ENCODE measurements at regions not wholly inside any gene's neighbourhood (a gene's known extent, or its start where the extent isn't known, plus 50 kb on each side); places are given as distances from the start of the nearest gene placed in this dataset.

DNA sequence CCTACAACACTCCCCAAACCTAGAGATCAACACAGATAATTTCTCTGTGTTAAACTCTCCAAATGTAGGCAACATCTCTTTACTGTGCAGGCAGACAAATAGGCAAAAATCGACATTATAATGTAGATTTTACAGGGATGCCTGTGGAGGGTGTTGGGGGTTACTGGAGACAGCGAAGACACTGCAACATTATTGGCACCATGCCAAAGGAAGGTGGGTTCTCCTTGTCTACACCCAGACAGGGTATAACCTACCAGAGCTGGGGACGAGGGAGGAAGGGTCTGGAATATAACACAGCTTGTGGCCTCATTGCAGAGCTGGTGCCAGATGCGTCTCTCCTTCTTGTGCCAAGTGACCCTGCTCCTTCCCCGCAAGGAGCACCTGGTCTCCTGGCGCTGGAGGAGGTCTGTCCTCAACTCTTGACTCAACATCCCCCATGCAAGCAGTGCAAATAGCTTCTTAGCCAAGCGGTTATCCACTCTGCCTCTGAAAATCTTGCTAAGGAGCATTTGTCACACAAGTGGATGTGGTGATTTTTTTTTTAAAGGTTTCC, 404.0 kb downstream of the PRDM2 start:
- DNase-seq (ENCODE audit: low spot score in 2 of 2): no peak
- Mint-ChIP-seq H3K4me1 (no peaks in the 10 kb centered on the region), H3K4me3 (no peak overlapping the region), H3K27me3 (peaks cover 48% of the 10 kb centered on the region), H3K9me3 (no peaks in the 10 kb centered on the region), H3K27ac (ENCODE audit: low read depth) (no peak overlapping the region), H3K36me3 (ENCODE audit: insufficient read depth) (no peaks in the 10 kb centered on the region)
- no peak for ATAC-seq (replicated peaks; ENCODE audit: extremely low read depth, poor library complexity, severe bottlenecking)

DNA sequence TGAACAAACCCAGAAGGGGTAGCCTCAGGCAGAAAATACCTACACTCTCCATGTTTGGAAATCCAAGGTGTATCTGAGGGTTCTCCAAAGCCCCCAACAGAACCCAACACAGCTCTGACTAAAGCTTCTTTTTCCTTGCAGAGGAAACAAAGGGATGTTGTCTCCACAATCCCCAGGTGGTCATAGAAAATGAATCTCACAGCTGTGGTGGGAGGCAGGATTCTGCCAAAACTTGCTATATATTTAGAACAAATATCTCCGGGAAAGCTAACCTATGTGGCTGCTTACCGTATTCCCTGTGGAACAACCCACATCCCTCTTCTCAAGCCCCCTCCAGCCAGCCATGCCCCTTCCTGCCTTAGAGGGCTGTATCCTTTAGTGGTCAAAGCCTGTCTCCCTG, 406.1 kb downstream of the PRDM2 start:
- ATAC-seq (replicated peaks; ENCODE audit: extremely low read depth, poor library complexity, severe bottlenecking): no peak

DNA sequence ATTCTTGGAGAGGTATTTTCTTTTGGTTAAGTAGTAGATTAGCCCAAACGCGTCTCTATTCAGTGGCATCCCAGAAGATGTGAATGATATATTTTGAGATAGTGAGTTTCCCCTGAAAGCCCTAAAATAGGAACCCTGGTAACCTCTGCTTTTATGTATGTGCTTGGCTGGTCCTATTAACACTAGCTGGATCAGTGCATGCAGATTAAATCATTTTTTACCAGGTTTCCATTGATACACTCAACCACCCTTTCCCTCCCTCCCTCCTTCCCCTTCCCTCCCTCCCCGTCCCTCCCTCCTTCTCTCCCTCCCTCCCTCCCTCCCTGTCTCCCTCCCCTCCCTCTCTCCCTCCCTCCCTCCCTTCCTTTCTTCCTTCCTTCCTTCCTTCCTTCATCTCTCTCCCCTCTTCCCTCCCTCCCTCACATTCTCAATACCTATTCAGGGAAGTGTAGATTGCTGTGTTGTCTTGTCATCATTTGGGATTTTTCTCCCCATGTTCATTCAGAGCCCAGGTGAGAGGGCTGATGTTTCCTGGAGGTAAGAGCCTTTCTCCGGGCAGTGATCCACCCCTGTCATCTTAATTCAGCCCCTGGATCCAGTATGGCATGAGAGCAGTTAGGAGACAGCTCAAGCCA, 406.8 kb downstream of the PRDM2 start:
- H3K4me3 Mint-ChIP-seq: no peak overlapping the region
- H3K27ac Mint-ChIP-seq (ENCODE audit: low read depth): no peak overlapping the region
- peaks cover 53% of the 10 kb centered on the region for H3K27me3 Mint-ChIP-seq
- no peak for ATAC-seq (replicated peaks; ENCODE audit: extremely low read depth, poor library complexity, severe bottlenecking)
- no peaks in the 10 kb centered on the region for H3K9me3 Mint-ChIP-seq
- DNase-seq (ENCODE audit: low spot score in 2 of 2): no peak
- H3K36me3 Mint-ChIP-seq (ENCODE audit: insufficient read depth): no peaks in the 10 kb centered on the region
- H3K4me1 Mint-ChIP-seq: no peaks in the 10 kb centered on the region

More for the DNA sequence above, 406.1 kb downstream of the PRDM2 start:
- H3K4me1 Mint-ChIP-seq: no peaks in the 10 kb centered on the region
- no peaks in the 10 kb centered on the region for H3K9me3 Mint-ChIP-seq
- no peak overlapping the region for H3K4me3 Mint-ChIP-seq
- no peak for DNase-seq (ENCODE audit: low spot score in 2 of 2)
- H3K27ac Mint-ChIP-seq (ENCODE audit: low read depth): no peak overlapping the region
- H3K36me3 Mint-ChIP-seq (ENCODE audit: insufficient read depth): no peaks in the 10 kb centered on the region
- peaks cover 53% of the 10 kb centered on the region for H3K27me3 Mint-ChIP-seq

DNA sequence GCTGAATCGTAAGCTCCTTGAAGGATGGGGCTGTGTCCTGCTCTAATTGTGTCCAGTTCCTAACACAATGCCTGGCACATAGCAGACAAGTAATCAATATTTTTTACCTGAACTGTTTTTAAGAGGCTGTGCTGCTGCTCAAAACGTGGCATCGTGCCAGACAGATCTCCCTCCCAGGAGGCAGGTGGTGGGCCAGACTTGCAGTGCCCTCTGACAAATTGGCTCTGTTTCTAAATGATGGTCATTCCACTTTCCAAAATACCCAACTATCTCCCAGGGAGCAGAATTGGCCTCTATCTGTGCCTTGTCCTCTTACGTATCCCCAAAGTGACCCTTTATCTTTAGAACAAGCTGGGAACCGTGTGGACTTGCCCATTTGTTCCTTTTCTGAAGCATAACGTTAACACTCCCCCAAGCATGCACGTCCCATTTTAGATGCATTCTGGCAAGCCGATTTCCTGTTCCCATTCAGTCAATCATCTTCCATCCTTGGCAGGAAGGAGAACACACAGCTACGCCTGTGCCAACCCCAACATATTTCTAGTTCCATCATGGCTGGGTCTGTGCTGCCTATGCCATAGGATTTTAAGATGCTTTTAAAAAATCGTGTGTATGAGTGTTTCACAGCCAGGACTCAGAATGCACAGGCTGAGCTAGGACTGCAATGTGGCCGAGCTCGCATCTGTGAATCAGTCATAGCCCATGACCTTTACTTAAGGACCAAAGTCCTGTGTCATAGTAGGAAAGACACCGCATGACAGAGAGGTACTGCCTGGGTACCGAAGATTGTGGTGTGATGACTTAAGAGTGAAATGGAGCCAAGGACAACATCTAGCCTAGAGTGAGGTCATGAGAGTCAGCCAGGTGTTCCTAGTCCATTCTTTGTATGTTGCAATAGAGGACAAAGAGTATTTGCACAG, 408.6 kb downstream of the PRDM2 start:
- DNase-seq (ENCODE audit: low spot score in 2 of 2) (no peak), ATAC-seq (replicated peaks; ENCODE audit: extremely low read depth, poor library complexity, severe bottlenecking) (no peak)
- Mint-ChIP-seq H3K27me3 (peaks cover 58% of the 10 kb centered on the region), H3K36me3 (ENCODE audit: insufficient read depth) (no peaks in the 10 kb centered on the region), H3K9me3 (no peaks in the 10 kb centered on the region), H3K4me3 (no peak overlapping the region), H3K4me1 (no peaks in the 10 kb centered on the region), H3K27ac (ENCODE audit: low read depth) (no peak overlapping the region)

DNA sequence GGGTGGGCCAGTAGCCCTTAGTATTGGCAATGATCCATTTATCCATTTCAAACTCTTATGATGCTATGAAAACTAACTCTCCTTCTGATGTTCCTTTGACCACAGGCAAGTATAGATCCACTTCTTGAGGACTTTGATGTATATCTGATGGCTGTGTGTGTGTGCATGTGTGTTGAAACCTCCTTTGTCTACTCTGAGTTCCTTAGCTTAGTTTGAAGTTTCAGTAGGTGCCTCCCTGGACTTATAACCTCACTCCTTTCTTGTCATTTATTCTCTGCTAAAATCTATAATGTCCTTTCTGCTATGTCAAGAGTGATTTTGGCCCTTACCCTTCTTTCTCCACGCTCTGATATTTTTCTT, 409.3 kb downstream of the PRDM2 start:
- no peak overlapping the region for H3K27ac Mint-ChIP-seq (ENCODE audit: low read depth)
- H3K4me1 Mint-ChIP-seq: no peaks in the 10 kb centered on the region
- peaks cover 64% of the 10 kb centered on the region for H3K27me3 Mint-ChIP-seq
- DNase-seq (ENCODE audit: low spot score in 2 of 2) (no peak), ATAC-seq (replicated peaks; ENCODE audit: extremely low read depth, poor library complexity, severe bottlenecking) (no peak)
- no peaks in the 10 kb centered on the region for H3K9me3 Mint-ChIP-seq
- H3K36me3 Mint-ChIP-seq (ENCODE audit: insufficient read depth): no peaks in the 10 kb centered on the region
- H3K4me3 Mint-ChIP-seq: no peak overlapping the region

DNA sequence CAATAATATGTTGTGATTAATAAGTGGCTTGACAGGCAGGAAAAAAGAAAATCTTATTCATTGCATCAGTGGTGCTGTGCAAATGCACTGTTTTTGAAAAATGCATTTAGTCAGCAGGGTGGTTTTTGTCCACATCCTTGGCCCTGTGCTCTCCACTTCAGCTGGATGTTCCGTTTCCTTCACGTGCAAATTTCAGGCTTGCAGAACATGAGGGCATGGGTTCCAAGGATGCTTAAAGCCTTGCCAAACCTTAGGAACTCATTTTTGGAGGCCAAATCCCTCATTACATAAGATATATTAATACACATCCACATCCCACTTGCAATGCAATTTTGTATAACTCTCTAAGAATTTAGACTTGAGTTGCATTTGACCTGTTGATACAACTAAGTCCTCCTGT, 410.1 kb downstream of the PRDM2 start:
- no peak overlapping the region for H3K27ac Mint-ChIP-seq (ENCODE audit: low read depth)
- no peak for DNase-seq (ENCODE audit: low spot score in 2 of 2)
- H3K27me3 Mint-ChIP-seq: peaks cover 67% of the 10 kb centered on the region
- no peak overlapping the region for H3K4me3 Mint-ChIP-seq
- no peaks in the 10 kb centered on the region for H3K9me3 Mint-ChIP-seq
- H3K4me1 Mint-ChIP-seq: no peaks in the 10 kb centered on the region
- ATAC-seq (replicated peaks; ENCODE audit: extremely low read depth, poor library complexity, severe bottlenecking): no peak
- no peaks in the 10 kb centered on the region for H3K36me3 Mint-ChIP-seq (ENCODE audit: insufficient read depth)

DNA sequence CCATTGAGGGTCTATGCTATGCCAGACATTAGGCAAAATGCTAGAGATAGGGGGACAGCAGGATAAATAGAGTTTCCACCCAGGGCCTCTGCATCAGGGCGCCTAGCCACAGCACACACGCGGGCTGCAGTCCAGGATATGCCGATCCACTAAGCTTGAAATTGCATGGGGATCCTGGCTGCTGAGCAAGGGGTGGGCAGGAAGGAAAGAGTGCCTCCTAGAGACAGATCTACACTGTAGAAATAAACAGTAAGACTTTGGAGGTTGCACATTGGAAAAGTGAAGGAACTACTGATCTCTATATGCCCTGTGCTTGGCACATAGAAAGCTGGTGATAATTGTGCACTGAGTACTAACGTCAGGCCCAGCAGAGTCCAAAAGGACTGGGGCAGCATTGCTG, 411.1 kb downstream of the PRDM2 start:
- H3K4me3 Mint-ChIP-seq: no peak overlapping the region
- no peaks in the 10 kb centered on the region for H3K36me3 Mint-ChIP-seq (ENCODE audit: insufficient read depth)
- no peak for DNase-seq (ENCODE audit: low spot score in 2 of 2)
- H3K4me1 Mint-ChIP-seq: no peaks in the 10 kb centered on the region
- H3K27ac Mint-ChIP-seq (ENCODE audit: low read depth): no peak overlapping the region
- no peak for ATAC-seq (replicated peaks; ENCODE audit: extremely low read depth, poor library complexity, severe bottlenecking)
- no peaks in the 10 kb centered on the region for H3K9me3 Mint-ChIP-seq
- H3K27me3 Mint-ChIP-seq: peaks cover 70% of the 10 kb centered on the region

DNA sequence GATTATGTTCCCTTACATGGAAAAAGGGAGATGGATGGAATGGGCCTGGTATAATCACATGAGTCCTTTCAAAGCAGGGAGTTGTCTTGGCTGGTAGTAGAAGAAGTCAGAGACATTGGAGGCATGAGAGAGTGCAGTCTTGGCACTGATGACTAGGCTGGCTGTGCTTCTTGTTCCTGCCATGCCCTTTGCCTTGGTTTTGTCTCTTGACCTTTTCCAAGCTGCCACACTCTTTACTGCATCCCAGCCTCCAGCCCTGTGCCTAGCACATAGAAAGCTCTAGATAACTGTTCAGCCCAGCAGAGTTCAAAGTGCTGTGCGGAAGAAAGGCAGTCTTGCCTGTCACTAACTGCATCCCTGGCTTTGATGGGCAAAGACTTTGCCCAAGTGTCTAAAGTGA, 412.6 kb downstream of the PRDM2 start:
- Mint-ChIP-seq H3K27ac (ENCODE audit: low read depth) (no peak overlapping the region), H3K27me3 (peaks cover 65% of the 10 kb centered on the region), H3K9me3 (no peaks in the 10 kb centered on the region), H3K36me3 (ENCODE audit: insufficient read depth) (no peaks in the 10 kb centered on the region), H3K4me3 (no peak overlapping the region), H3K4me1 (no peaks in the 10 kb centered on the region)
- DNase-seq (ENCODE audit: low spot score in 2 of 2) (no peak), ATAC-seq (replicated peaks; ENCODE audit: extremely low read depth, poor library complexity, severe bottlenecking) (no peak)

DNA sequence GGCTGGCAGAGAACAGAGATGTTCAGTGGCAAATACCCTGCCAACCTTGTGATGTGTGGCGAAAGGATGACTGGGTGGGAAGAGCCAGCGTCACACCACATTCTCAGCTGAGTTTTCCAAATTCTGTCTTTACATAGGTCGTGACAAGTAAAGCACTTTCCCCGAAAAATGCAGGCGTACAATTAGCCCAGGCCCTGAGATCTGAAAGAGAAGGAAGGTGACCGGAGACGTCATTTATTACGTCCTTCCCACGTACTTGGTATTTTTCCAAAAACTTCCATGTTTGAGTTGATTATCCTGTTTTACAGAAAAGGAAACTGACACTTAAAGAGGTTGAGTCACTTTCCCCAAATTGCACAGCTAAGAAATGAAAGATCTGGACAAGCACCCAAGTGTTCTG, 413.3 kb downstream of the PRDM2 start:
- peaks cover 60% of the 10 kb centered on the region for H3K27me3 Mint-ChIP-seq

DNA sequence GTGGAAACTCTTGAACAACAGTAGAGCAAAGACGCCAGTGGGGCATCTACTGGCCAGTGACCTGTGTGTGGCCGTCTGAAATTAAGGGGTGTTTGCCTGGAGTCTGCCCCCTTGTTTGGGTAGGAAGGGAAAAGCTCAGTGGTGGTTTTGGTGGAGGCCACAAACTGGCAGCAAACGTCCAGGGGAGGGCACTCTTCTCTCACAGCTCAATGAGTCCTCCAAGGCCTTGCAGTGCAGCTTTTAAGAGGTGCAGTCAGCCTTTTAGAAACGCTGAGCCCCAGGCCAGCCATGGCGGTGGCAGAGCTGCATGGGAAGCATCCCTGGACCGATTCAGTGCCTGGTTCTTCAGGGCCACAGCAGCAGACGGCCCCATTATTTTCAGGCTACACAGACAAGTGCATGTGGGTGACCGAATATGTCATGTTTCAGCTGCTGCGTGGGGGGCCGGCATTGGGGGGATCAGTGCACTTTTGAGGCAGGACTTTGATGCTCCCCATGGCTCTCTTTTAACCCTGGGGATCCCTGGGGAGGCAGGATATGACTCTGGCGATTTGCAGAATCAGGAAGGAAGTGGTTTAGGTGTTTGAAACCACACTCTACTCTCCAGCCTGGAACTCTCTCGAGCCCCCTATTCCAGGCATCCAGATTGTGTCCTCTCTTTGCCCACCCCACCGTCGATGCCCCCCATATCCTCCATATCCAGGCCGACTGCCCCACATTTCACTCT, 414.0 kb downstream of the PRDM2 start:
- ATAC-seq (replicated peaks; ENCODE audit: extremely low read depth, poor library complexity, severe bottlenecking) (no peak), DNase-seq (ENCODE audit: low spot score in 2 of 2) (no peak)
- Mint-ChIP-seq H3K27ac (ENCODE audit: low read depth) (no peak overlapping the region), H3K4me3 (no peak overlapping the region), H3K36me3 (ENCODE audit: insufficient read depth) (no peaks in the 10 kb centered on the region), H3K4me1 (no peaks in the 10 kb centered on the region), H3K27me3 (peaks cover 53% of the 10 kb centered on the region), H3K9me3 (no peaks in the 10 kb centered on the region)

More for the DNA sequence above, 413.3 kb downstream of the PRDM2 start:
- H3K4me1 Mint-ChIP-seq: no peaks in the 10 kb centered on the region
- no peak for DNase-seq (ENCODE audit: low spot score in 2 of 2)
- no peaks in the 10 kb centered on the region for H3K36me3 Mint-ChIP-seq (ENCODE audit: insufficient read depth)
- H3K4me3 Mint-ChIP-seq: no peak overlapping the region
- H3K9me3 Mint-ChIP-seq: no peaks in the 10 kb centered on the region
- no peak overlapping the region for H3K27ac Mint-ChIP-seq (ENCODE audit: low read depth)
- ATAC-seq (replicated peaks; ENCODE audit: extremely low read depth, poor library complexity, severe bottlenecking): no peak

DNA sequence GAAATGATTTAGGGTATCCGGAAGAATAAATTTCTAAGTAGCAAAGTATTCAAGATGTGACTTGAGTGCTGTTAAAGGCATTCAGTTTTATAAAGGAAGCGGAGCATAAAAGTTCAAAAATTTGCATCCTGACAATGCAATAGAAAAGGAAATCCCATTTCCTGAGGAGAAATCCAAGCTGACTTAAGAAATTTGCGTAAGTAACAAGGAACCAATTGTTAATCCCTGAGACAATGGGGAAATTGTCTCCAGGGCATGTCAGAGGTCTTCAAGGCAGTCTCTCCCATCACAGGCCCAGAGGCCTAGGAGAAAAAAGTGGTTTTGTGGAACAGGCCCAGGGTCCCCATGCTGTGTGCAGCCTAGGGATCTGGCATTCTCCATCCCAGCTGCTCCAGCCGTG, 416.0 kb downstream of the PRDM2 start:
- H3K4me3 Mint-ChIP-seq: no peak overlapping the region
- DNase-seq (ENCODE audit: low spot score in 2 of 2): no peak

DNA sequence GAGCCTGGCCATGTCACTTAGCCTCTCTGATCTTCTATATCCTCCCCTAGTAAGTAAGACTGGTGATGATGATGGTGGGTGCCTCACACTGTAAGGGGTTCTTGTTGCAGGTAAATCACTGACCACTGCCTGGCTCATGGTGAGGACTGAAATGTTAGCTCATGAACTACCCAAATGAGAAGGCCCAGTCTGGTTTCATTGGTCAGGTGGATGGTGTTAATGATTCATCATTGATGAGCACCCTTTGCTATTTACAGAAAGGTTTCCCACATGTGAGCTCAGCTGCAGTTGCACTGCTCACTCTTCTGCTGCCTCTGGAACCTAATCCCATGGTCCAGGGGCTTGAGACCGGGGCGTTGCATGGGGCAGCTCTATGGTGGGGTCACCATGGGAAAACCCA, 417.7 kb downstream of the PRDM2 start:
- no peak for DNase-seq (ENCODE audit: low spot score in 2 of 2)
- H3K27me3 Mint-ChIP-seq: peaks cover 73% of the 10 kb centered on the region
- peaks cover 15% of the 10 kb centered on the region for H3K9me3 Mint-ChIP-seq
- no peak overlapping the region for H3K4me3 Mint-ChIP-seq
- H3K36me3 Mint-ChIP-seq (ENCODE audit: insufficient read depth): no peaks in the 10 kb centered on the region
- ATAC-seq (replicated peaks; ENCODE audit: extremely low read depth, poor library complexity, severe bottlenecking): no peak
- H3K27ac Mint-ChIP-seq (ENCODE audit: low read depth): no peak overlapping the region
- no peaks in the 10 kb centered on the region for H3K4me1 Mint-ChIP-seq

More for the DNA sequence above, 416.0 kb downstream of the PRDM2 start:
- no peaks in the 10 kb centered on the region for H3K4me1 Mint-ChIP-seq
- ATAC-seq (replicated peaks; ENCODE audit: extremely low read depth, poor library complexity, severe bottlenecking): no peak
- H3K27me3 Mint-ChIP-seq: peaks cover 67% of the 10 kb centered on the region
- no peak overlapping the region for H3K27ac Mint-ChIP-seq (ENCODE audit: low read depth)
- no peaks in the 10 kb centered on the region for H3K36me3 Mint-ChIP-seq (ENCODE audit: insufficient read depth)
- H3K9me3 Mint-ChIP-seq: peaks cover 15% of the 10 kb centered on the region

Data from central memory CD8-positive, alpha-beta T cell (primary cell).